ENCODE measurements at regions not wholly inside any gene's neighbourhood (a gene's known extent, or its start where the extent isn't known, plus 50 kb on each side); places are given as distances from the start of the nearest gene placed in this dataset.

DNA sequence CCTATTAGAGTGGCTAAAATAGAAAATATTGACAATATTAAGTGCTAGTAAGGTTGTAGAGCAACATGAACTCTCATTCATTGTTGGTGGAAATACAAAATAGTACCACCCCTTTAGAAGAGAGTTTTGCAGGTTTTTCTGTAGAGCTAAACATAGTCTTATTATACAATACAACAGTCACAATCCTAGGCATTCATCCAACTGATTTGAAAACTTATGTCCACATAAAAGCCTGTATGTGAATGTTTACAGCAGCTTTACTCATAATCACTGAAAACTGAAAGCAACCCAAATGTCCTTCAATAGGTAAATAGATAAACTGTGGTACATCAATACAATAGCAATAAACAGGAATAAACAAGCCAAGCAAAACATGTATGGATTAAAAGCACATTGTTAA, 127.2 kb upstream of the PRNP start:
- no peak for DNase-seq (ENCODE audit: low read depth in 2 of 2)

GRCh38 chr20:4556781-4557180, 129.5 kb upstream of the PRNP start:
- DNase-seq (ENCODE audit: low read depth in 2 of 2) = no peak

DNA sequence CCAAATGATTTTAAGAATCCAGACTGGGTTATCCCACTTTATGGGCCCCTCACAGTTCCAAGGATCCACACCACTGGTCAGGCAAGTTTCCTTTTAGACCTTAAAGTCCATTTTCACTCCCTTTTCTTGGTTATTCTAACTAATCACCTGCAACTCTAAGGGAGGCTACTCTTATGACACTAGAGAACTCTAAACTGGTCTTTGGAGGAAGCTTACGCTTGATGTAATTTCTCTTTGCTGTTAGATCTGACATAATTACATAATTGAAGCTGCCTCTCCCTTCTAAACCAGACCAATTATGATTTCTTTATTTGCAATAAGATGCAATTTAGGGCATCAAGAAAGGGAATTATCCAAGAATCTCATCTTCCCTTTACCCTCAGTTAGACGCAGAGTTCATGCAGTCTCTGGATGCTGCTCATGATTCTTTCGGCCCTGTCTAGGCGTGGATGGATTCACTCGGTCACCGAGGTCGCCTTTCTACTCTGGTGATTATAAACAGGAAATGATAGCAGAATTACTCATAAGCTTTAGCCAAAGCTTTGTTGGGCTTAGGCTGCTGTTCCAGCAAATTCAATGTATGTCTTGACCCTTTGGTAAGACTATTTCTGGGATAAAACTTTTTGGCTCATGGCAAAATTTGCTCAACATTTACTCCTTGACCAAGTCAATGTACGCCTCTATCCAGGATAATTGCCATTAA, 130.9 kb upstream of the PRNP start:
- no peak for DNase-seq (ENCODE audit: low read depth in 2 of 2)

DNA sequence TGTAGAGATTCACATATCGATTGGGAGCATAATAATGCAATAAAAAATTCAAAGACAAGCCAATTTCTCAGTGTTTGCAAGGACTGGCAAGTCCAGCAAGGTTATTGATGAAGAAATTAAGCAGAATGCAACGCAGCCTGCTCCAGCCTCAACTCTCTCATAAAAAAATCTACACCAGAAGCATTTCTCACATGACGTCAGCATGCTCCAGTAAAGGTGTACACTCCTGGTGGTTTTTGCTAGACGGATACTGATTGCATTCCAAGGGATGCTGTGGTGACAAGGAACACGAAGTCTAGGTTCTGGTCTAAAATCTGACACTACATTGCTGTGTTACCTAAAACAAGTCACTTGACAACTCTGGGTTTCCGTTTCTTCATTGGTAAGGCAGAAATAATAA, 131.9 kb upstream of the PRNP start:
- no peak for DNase-seq (ENCODE audit: low read depth in 2 of 2)

DNA sequence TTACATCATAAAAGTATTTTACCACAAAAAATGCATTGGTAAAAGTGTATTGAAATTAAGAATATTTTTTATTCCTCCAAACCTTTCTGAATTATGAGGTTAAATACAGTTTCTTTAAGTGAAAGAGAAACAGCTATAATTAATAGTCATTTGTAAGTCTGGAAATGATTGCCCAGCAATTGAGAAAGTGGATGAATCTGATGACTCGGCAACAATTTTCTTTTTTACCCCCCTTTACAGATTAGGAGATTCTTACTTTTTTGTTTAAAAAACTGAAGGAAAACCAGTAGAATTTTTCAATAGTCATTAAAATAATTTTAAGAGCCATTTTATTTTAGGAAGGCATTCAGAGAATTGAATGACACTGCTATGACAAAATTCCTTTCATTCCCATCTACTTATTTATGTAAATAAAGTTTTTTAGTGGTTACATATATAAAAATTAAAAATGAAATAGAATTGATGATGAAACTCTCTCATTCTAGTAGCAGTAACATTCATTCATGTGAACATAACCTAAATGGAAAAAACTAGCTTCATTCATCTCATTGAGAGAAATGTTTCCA, 134.1 kb upstream of the PRNP start:
- no peak for DNase-seq (ENCODE audit: low read depth in 2 of 2)

GRCh38 chr20:4550740-4551139, 135.5 kb upstream of the PRNP start:
- DNase-seq (ENCODE audit: low read depth in 2 of 2) = no peak

- DNase-seq (ENCODE audit: low read depth in 2 of 2) = no peak
Measured at GRCh38 chr20:4549711-4550259, 136.5 kb upstream of the PRNP start.

- no peak for DNase-seq (ENCODE audit: low read depth in 2 of 2)
Measured at GRCh38 chr20:4548552-4548951, 137.7 kb upstream of the PRNP start.

GRCh38 chr20:4546786-4547185, 139.5 kb upstream of the PRNP start:
- no peak for DNase-seq (ENCODE audit: low read depth in 2 of 2)

- DNase-seq (ENCODE audit: low read depth in 2 of 2) = no peak
Measured at GRCh38 chr20:4546342-4546741, 139.9 kb upstream of the PRNP start.

- DNase-seq (ENCODE audit: low read depth in 2 of 2) = no peak
Measured at GRCh38 chr20:4545526-4545925, 140.7 kb upstream of the PRNP start.

- no peak for DNase-seq (ENCODE audit: low read depth in 2 of 2)
Measured at GRCh38 chr20:4544765-4545164, 141.5 kb upstream of the PRNP start.

GRCh38 chr20:4542270-4542669, 144.0 kb upstream of the PRNP start:
- no peak for DNase-seq (ENCODE audit: low read depth in 2 of 2)

GRCh38 chr20:4534315-4534714, 151.9 kb upstream of the PRNP start:
- no peak for DNase-seq (ENCODE audit: low read depth in 2 of 2)

- DNase-seq (ENCODE audit: low read depth in 2 of 2) = no peak
Measured at GRCh38 chr20:4533368-4534133, 152.7 kb upstream of the PRNP start.

DNA sequence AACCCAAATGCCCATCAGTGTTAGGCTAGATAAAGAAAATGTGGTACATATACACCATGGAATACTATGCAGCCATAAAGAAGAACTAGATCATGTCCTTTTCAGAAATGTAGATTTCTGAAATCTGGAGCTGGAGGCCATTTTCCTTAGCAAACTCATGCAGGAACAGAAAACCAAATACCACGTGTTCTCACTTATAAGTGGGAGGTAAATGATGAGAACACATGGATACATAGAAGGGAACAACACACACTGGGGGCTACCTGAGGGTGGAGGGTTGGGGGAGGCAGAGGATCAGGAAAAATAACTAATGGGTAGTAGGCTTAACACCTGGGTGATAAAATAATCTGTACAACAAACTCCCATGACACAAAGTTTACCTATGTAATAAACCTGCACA, 153.5 kb upstream of the PRNP start:
- no peak for DNase-seq (ENCODE audit: low read depth in 2 of 2)

DNA sequence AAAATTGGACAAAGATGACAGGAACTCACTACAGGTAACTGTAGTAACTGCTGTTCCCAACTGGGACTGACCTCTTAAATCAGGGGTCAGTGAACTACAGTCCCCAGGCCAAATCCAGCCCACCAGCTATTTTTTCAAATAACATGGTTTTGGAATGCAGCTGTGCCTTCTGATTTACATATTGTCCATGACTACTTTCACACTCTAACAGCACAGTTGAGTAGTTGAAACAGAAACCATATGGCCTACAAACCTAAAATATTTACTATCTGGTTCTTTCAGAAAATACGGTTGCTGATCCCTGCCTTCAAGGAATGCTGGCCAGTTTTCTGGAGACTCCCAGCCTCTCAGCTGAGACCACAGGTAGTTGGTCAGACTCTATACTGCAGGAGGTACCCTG, 161.5 kb upstream of the PRNP start:
- no peak for DNase-seq (ENCODE audit: low read depth in 2 of 2)

DNA sequence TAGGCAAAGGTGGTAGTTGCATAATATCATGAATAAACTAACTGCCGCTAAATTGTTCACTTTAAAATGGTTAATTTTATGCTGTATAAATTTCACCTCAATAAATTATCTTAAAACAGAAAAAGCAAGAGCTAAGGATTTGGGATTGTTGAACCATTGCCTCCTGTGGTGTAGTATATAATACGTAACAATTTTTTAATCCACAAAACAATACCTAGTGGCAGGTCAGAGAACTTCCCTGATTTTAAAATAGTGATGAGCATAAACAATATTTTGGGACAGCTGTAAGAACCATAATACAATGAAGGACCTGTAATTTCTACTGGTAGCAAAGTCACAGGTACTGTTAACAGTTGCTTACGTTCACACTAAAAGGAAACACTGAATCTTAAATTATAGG, 161.9 kb upstream of the PRNP start:
- no peak for DNase-seq (ENCODE audit: low read depth in 2 of 2)

DNA sequence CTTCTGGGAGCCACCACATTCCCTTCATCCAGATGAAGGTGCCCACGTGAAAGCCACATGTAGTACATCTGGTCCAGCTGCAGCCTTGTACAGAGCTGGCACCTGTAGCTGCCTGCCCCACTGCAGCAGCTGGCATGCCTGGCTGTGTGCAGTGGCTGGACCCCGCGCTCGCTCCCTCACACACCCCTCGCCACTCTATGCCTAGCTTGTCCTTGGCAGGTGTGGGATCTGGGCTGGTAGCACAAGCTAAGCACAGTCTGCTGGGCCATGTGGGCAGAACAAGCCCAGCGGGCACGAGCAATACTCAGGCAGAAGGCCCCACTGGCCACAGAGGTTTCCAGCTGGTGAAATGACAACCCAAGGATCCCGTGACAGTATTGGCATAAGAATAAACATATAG, 163.9 kb upstream of the PRNP start:
- DNase-seq (ENCODE audit: low read depth in 2 of 2) = no peak

DNA sequence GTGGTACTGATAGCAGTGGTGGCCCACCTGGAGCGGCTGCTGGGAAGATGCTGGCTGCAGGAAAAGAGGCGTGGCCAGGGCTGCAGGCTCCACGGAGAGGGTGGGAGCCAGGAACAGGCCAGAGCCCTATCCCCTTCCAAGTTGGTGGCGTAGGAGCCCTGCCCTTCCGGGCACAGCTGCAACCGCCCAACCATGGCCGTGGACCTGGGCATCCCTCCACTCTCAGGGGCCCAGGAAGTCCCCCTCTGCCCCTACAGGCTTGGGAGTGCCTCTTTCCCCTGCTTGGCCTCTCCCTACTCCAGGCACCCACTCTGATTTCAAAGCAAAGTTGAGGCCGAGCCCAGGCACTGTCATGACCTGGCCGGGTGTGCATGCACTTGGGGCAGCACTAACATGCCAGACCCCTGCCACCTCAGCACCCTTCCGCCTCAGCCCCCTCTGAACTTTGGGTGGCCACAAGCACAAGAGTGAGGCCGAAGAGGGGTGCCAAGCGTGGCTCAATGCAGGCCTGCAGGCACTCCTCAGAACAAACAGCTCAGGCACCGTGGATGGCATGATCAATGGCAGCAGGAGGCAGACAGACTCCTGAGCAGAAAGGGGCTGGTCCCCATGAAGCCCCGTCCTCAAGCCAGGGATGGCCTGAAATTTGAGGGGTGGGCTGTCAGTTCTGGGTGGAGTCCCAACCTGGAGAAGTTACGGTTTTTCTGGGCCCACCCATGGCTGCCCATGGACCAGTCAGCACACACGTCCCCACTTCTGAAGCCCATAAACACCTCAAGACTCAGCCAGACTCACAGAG, 164.9 kb upstream of the PRNP start:
- DNase-seq (ENCODE audit: low read depth in 2 of 2) = no peak

GRCh38 chr20:4519534-4519933, 166.7 kb upstream of the PRNP start:
- DNase-seq (ENCODE audit: low read depth in 2 of 2) = no peak

DNA sequence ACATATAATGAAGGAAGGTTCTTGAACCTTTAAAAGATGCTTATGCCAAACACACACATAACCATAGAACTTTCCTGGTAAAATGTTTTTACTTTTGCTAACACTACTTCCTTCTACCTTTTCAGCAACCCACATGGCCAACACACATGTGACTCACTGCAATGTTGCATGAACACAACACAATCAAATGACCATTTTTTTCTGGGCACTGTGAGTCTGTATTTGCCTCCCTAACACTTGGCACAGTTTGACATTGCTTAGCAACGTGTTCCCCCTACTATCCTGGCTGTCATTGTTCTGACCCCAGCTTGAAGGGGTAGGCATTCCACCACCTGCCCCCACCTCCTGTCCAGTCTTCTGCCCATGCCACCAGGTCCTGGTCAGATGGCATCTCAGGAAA, 169.4 kb upstream of the PRNP start:
- no peak for DNase-seq (ENCODE audit: low read depth in 2 of 2)

Measured in stimulated activated CD8-positive, alpha-beta memory T cell treated with anti-CD3 and anti-CD28 coated beads, Interleukin-7, amount 100 ng/mL, for 4 hours (primary cell).